ENCODE measurements at regions not wholly inside any gene's neighbourhood (a gene's known extent, or its start where the extent isn't known, plus 50 kb on each side); places are given as distances from the start of the nearest gene placed in this dataset.
"Not testable (repeated sequence)": the region's sequence is repeated elsewhere in the genome, so short reads cannot be mapped to it uniquely, and the experiment has no call there.

DNA sequence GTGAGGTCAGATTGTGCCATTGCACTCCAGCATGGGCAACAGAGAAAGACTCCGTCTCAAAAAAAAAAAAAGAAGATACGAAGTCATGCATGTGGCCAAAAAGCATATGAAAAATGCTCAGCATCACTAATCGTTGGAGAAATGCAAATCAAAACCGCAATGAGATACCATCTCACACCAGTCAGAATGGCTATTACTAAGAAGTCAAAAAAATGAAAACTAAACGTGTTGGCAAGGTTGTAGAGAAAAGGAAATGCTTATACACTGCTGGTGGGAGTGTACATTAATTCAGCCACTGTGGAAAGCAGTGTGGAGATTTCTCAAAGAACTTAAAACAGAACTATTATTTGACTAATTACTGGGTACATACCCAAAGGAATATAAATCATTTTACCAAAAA lies 156.1 kb upstream of the GRM7 start:
- DNase-seq (ENCODE audit: low read depth in 3 of 3), result not testable (repeated sequence)

DNA sequence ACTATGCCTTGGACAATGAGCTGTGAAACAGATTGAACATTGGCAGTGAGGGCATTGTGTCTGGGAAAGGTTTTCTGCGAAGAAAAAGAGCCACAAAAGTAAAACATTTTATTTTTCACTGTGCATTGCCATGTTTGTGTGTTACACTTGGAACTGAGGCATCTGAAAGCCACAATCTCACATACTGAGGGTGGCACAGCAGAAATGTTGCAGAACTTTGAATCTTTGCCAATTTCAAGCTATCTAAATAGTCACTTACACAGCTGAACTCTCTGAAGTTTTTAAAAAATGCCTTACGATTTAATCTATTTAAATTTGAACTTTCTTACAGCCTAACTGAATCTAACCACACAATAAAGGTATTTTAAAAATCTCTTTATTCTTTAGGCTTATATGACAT lies 154.1 kb upstream of the GRM7 start:
- no peak for DNase-seq (ENCODE audit: low read depth in 3 of 3)

DNA sequence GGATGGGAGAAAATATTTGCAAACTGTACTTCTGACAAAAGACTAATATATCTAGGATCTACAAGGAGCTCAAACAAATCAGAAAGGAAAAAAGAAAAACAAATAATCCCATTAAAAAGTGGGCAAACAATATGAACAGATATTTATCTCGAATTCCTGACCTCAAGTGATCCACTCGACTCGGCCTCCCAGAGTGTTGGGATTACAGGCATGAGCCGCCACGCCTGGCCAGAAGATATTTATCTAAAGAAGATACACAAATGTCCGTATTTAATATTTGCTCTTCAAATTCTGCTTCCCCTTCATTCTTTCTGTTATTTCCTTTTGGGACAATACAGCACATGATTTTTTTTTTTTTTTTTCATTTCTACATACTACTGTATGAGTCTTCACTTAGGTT lies 151.7 kb upstream of the GRM7 start:
- DNase-seq (ENCODE audit: low read depth in 3 of 3), result no peak

DNA sequence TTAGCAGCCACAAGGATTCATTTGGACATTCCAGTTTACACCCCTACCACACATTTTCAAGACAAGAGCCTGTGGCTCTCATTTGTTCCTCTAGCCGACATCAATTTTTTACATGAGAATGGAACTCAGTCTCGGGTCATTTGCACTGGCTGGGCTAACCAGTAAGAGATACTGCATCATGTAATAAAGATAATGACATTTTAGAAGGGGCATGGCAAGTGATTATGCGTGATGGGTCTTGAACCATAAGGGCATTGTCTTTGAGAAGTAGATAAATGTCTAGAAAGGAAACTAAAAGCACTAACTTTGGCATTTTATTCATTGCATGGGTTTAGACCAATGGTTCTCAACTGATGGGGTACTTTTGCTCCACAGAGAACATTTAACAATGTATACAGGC lies 146.0 kb upstream of the GRM7 start:
- DNase-seq (ENCODE audit: low read depth in 3 of 3), result no peak

DNA sequence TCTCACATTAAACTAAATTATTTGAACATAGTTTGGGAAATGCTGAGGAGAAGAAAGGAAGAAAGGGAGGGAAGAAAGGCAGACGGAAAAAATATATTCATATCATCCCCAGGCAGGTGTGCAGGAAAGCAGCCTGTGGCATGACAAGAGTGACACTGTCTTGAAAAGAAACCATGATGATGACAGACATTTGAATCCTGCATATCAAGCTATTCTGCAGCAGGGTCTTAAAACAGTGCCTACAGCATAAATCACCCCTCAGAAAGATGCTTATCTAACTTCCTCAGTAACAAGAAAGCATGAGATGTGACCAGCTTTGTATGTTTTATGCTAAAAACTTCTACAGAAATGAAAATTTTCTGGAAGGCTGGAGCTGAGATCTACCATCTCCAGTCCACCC lies 144.5 kb upstream of the GRM7 start:
- no peak for DNase-seq (ENCODE audit: low read depth in 3 of 3)

DNA sequence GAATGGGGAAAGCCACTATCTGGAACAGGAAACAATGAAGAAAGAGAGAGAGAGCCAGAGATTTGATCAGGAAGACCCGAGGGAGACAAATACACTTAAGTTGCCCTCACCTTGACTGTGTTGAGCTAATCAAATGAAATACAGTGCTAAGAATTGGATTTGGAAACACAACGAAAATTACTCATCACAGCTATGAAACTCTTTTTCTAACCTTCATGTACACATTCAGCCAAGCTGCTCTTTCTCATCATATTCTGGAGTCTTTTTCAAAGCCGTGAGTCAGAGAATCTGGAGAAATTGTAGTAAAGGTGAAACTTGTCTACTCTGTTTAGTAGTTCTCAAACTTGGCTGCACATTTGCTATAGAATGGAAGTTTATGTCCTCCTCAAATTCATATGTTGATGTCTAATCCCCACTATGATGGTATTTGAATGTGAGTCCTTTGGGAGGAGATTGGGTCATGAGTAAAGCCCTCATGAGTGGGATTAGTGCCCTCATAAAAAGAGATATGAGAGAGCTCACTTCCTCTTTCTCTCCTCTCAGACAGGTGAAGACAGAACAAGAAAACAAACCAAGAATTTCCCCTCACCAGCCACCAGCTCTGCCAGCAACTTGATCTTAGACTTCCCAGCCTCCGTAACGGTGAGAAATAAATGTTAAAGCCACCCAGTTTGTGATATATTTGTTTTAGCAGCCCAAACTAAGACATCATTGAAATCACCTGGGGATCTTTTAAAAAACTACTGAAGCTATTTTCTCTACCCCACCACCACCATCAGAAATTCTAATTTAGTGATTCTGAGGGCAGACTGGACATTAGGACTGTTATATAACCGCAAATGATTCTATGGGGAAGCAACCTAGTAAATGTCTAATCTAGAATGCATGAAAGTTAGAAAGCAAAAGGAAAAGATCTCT lies 143.6 kb upstream of the GRM7 start:
- DNase-seq (ENCODE audit: low read depth in 3 of 3), result no peak

DNA sequence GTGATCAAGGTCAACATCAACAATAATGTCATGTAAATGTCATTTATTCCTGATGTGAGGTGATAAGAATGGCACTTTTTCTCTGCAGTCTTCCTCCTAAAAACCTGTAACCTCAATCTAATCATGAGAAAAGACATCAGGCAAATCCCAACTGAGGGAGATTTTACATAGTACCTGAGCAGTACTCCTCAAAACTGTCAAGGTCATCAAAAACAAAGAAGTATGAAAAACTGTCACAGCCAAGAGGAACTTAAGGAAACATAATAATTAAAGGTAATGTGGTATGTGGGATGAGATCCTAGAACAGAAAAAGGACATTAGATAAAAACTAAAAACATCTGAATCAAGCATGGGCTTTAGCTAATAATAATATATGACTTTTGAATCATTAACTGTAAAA lies 140.9 kb upstream of the GRM7 start:
- no peak for DNase-seq (ENCODE audit: low read depth in 3 of 3)

DNA sequence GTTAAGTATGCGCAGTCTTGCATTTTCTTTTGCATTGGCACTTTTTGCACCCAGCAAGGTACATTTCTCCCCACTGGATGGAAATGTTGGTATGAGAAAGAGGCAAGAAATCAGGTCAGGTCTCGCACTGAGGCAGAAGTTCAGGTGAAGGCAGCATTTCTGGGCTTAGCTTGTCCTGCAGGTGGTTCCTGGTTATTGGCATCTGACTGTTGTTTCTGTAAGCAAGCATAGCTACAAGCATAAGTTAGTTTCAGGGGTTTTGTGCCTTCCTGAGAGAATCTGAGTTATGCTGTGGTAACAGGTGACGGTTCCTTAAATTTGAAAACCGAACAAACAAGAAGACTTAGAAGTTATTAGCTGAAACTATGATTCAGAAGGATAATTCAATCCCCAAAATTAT lies 139.4 kb upstream of the GRM7 start:
- no peak for DNase-seq (ENCODE audit: low read depth in 3 of 3)

DNA sequence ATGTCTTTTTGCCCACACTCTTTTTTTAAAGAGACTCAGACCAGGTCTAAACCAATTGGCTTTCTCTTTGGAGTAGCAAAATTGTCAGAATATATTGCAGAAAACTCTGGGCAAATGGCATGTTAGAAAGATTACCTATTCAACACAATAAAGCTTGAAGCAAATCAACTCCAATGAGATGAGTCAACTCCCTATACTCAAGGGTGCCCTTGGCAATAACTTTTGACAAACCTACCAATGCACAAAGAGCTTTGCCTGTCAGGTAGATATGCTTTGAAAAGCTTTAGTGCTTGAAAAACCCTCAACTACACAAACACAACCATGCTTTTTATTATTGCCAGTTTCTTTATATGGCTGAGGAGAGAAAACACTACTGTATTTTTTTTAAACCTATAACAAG lies 137.7 kb upstream of the GRM7 start:
- DNase-seq (ENCODE audit: low read depth in 3 of 3), result no peak

DNA sequence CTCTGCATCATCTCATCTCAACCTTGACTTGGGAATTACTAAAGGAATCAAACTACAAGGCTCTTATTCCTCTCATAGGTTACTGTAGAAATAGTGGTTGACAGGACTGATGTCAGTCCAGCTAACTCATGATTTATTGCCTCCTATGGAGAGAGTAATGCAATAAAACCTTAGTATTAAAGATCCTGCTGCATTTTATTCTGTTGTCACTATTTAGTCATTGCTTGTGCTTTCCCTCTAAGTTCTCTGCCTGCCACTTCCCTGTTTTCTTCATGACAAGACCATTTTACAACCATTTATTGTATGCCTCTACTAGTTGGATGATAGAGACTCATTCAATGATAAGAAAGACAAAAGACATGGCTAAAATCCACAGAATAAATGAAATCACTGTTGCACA lies 134.1 kb upstream of the GRM7 start:
- DNase-seq (ENCODE audit: low read depth in 3 of 3), result no peak

DNA sequence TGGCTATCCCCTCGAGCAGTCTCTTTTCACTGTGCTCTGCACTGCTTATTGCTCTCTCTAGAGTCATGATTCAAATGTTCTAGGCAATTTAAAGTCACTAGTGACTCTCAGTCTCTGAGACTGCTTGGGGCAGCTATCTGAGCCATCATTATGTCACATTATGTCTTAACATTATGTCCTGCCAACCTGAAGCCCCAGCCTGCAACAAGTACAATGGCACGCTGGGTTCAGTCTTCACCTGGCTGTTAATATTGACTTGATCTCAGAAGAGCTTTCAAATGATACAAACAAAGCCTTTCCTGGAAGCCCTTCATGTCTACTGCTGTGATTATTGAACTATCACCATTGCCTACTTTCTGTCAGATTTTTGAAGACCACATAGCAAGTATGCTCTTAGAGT lies 128.1 kb upstream of the GRM7 start:
- no peak for DNase-seq (ENCODE audit: low read depth in 3 of 3)

DNA sequence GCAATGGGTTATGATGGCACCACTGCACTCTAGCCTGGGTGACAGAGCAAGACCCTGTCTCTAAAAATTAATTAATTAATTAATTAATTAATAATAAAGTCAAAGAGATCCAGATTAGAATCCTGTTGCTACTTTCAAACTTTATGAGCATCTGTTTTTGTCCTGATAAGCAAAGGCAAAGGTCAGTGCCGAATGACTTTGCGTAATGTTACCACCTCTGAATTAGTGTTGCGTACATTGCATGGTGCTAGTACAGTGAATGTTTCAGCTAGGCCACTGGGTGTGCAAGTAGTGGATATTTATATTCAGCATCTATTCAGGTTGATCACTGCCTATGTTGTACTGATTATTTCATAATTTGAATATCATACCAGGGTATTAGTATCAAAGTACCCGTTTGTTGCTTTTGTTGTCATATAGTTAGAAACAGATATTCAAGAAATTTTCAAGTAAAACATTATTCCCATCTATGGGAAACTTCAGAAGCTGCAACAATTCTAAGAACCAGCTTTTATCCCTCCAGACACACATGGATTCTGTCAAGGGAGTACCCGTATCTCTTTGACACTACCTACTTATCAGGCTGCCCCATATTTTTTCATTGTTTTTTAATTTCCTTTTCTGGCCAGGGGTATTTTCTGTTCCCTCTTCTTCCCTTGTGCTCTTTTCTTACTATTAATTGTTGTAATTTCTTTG lies 127.1 kb upstream of the GRM7 start:
- no peak for DNase-seq (ENCODE audit: low read depth in 3 of 3)

DNA sequence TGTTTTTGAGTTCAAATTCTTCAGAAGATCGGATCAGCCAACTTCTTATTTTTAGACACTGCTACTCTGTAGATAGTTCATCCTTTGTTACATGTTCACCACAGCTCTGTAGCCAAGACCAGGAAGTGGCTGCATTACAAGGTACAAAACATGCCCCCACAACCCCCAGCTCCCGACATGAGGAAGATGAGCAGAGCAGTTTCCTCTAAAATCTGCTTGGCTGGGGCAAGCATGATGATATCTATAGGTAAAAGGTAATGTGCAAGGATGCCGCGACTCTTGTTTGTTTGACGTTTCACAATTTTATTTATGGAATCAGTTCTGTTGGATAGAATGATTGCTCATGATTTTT lies 126.5 kb upstream of the GRM7 start:
- DNase-seq (ENCODE audit: low read depth in 3 of 3), result no peak

DNA sequence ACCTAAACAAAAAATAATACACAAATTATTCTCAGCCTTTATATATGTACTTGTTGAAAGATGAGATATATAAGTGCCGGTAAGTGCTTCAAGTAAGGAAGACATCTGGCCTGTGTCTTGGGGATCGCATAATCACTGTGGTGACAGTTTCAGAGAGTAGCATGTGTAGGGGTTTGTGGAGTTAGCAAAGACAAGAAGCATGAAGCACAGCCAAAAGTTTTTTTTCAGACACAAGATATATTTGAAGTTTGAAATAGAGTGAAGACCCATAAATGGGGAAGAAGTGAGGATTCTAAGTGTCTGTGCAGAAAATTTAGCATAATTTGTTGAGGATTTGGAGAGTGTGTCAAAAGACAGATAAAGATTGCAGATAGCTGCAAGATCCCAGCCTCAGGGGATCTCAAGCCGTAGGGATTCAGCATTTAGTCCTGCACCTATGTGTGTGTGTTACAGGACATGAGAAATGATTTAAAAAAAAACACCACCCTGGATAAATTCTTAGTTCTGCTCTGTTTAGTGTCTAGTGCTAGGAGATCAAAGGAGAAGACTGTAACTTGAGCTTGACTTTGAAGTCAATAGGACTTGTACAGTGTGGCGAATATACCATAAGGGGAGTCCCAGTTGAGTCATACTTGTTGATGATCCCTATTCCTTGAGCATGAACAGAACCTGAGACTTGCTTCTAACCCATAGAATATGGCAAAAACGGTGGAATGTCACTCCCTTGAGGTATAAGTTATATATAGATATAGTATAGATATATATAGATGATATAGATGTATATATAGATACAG lies 123.9 kb upstream of the GRM7 start:
- no peak for DNase-seq (ENCODE audit: low read depth in 3 of 3)

DNA sequence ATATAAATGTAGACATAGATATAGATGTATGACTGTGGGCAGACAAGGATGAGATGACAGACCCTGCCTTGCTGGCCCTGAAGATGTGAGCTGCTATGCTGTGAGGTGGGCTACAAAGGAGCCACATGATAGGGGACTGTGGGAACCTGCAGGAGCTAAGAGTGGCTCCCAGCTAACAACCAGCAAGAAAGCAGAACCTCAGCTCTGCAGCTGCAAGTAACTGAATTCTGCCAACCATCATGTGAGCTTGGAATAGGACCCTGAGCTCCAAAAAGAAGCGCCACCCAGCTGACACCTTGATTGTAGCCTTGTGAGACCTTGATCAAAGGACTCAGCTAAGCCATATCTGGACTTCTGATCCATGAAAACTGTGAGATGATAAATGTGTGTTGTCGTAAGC lies 123.3 kb upstream of the GRM7 start:
- no peak for DNase-seq (ENCODE audit: low read depth in 3 of 3)

DNA sequence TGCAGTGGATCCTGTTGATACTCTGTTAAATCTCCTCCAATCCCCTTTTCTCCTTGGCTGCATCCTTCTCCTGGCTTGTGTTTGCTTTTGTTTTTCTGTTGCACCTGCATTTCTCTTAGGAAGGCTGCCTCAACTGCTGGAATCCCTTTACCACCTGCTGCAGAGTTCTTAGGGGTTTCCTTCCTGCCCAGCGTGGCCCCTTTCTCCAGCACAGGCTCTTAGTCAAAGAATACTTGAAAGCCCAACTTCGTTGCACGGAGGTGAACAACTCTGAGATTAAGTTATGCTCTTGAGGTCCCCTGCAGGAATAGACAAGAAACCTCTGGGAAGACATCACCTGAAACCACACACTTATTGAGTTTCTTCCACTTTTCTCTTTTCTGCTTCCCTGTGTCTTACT lies 121.6 kb upstream of the GRM7 start:
- DNase-seq (ENCODE audit: low read depth in 3 of 3), result no peak

DNA sequence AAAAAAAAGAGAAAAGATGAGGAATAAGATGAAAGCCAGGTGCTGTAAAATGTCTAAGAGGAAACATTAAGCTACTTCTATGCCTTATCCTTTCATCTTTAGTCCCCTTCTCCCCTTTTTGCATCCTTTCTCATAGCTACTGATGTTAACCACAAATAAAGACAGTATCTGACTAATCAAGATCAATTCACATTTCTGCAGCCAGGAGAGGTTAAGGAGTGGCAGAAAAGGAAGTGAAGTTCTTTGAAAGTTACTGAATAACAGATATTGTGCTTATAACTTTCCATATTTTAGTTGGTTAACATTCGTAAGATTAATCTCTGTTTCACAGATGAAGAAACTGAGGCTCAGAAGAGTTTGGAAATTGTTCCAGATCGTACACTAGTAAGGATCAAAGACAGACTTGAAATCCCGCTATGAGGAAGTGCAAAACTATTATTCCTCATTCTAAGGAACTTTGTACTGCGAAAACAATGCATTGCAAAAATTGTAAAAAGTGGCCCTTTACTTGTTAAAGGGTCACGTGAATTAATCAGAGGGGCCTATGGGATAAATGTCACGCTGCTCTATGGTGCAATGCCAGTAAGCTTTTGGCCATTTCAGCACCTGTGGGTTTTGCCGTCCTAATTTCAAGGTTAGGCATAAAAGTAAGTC lies 117.7 kb upstream of the GRM7 start:
- no peak for DNase-seq (ENCODE audit: low read depth in 3 of 3)

DNA sequence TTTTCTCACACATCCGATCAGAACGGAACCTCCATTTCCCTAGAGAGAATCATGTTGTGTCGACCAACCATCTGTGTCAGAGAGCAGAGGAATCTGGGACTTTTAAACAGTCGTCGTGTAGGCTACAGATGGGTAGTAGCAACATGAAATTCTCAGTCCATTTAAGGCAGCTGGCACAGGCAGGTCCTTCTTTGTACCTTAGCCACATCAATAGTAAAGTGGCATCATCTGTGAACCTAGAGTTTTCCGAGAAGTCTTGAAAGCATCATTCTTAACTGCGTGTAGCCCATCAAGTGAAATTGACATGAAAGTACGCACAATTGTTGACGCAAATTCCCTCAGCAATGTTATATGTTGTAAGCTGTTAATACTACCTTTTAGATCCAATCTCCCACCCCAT lies 114.5 kb upstream of the GRM7 start:
- no peak for DNase-seq (ENCODE audit: low read depth in 3 of 3)

DNA sequence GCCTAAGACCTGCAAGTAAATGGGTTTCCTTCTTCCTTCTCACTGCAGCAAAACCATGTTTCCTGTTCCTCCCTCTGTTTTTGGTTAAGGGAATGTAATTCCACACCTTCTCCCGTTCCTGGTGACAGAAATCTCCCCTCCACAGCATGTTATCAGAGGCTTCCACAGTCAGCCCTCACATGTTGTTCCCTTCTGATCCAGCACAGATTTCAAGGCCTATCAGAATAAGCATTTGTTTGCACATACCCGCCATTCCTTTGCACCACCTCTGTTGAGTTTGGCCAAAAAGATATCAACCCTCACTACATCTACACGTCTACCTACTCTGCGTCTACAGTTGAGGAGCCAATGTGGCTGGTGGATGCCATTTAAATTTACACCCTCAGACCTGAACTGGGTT lies 113.9 kb upstream of the GRM7 start:
- DNase-seq (ENCODE audit: low read depth in 3 of 3), result no peak

DNA sequence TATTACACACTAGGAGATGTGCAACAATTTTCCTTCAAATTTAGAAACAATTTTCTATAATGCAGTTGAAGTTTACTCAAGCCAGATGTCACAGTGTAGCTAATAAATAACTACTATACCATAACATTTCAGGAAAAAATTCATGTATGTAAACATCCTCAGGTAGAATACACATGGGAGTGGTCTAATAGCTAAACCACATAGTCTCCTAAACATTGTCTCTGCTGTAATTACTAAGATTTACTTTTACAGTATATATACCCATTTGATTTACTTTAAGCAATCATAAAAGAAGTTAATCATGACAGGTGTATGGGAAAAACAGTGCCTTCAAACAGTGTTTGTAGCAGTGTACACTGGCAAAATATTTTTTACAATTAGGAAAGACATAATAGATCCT lies 110.1 kb upstream of the GRM7 start:
- DNase-seq (ENCODE audit: low read depth in 3 of 3), result no peak

DNA sequence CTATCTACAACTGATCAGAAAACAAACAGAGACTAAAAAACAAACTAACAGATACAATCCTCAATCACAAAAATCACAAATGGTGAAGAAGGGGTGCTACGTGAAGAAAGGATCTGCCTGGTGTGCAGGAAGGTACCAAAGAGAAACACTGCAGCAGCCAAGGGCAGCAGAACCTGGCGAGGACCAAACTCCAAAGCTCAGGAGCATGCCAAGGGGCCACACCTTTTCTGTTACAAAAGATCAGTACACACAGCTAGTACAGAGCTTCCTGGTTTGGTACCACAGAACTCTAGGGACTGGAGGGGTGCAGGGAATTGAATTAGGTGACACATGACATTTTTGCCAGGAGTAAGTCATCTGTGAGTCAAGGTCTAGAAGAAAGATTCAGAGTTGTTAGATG lies 107.4 kb upstream of the GRM7 start:
- DNase-seq (ENCODE audit: low read depth in 3 of 3), result no peak
